ENCODE measurements at regions not wholly inside any gene's neighbourhood (a gene's known extent, or its start where the extent isn't known, plus 50 kb on each side); places are given as distances from the start of the nearest gene placed in this dataset.

- Histone ChIP-seq H3K27ac (no peak overlapping the region), H3K4me1 (no peaks in the 10 kb centered on the region), H3K36me3 (no peaks in the 10 kb centered on the region), H3K27me3 (no peaks in the 10 kb centered on the region), H3K9me3 (no peaks in the 10 kb centered on the region), H3K4me3 (no peak overlapping the region)
- 76 to 79% methylated on average over 2 of the region's 2 CpGs for WGBS, 2 donors
- no peak for DNase-seq
- no peak for TF ChIP-seq CTCF (IDR thresholded peaks at IDR 0.05)
- no peak for TF ChIP-seq POLR2A (IDR thresholded peaks at IDR 0.05)
- intact Hi-C loops (cut with DNase I) = no loop called here
Measured at GRCh38 chr1:82861749-82862148, 1061.0 kb downstream of the ADGRL2 start.

- Histone ChIP-seq H3K36me3 (no peaks in the 10 kb centered on the region), H3K27ac (no peak overlapping the region), H3K4me1 (no peaks in the 10 kb centered on the region), H3K9me3 (no peaks in the 10 kb centered on the region), H3K4me3 (no peak overlapping the region), H3K27me3 (no peaks in the 10 kb centered on the region)
- no peak for TF ChIP-seq CTCF (IDR thresholded peaks at IDR 0.05)
- TF ChIP-seq POLR2A (IDR thresholded peaks at IDR 0.05) = no peak
- DNase-seq = no peak
- intact Hi-C loops (cut with DNase I) = no loop called here
- 45 to 52% methylated on average over 4 of the region's 4 CpGs for whole genome bisulfite sequencing, 2 donors
Measured at GRCh38 chr1:82858031-82858430, 1057.3 kb downstream of the ADGRL2 start.

DNA sequence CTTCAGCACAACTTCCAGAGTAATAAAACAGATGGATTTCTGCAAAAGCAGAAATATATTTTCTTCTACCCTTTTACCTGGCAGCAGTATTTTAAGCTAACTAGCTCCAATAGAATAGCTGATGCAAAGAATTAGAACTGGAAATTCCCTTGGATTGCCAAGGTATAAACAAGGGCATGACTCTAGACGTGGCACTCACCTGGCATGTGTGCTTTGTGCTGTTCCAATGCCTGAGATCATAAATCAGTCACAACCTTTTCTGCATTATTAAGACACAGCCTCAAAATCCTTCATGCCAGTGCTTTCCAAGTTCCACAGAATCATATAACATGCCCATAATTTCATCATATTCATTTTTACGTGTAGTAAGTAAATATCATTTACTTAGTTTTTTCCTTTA lies 1048.7 kb downstream of the ADGRL2 start:
- Histone ChIP-seq H3K9me3 (no peaks in the 10 kb centered on the region), H3K27ac (no peak overlapping the region), H3K4me3 (no peak overlapping the region), H3K27me3 (no peaks in the 10 kb centered on the region), H3K4me1 (no peaks in the 10 kb centered on the region), H3K36me3 (no peaks in the 10 kb centered on the region)
- DNase-seq = no peak
- TF ChIP-seq CTCF (IDR thresholded peaks at IDR 0.05) = no peak
- TF ChIP-seq POLR2A (IDR thresholded peaks at IDR 0.05) = no peak
- 31 to 32% methylated on average over 2 of the region's 2 CpGs for WGBS, 2 donors
- intact Hi-C loops (cut with DNase I) = no loop called here

DNA sequence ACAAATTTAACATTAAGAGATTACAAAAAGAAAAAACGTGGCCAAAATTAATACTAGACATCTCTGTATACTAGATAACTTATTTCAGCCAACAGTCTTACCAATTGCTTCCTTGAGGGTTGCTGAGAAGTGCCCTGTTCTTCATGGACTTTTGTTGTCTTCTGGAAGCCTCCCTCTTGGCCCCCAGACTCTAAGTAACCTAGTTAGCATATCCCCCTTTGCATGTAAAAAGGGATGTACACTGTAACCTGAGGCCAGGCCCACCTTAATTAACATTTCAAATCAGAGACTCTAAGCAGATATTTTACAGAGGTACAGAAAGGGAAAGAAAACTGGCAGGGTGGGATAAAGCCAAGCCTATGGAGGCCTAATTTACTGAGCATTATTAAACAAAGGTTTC lies 1047.3 kb downstream of the ADGRL2 start:
- TF ChIP-seq CTCF (IDR thresholded peaks at IDR 0.05) (no peak), POLR2A (IDR thresholded peaks at IDR 0.05) (no peak)
- Histone ChIP-seq H3K27me3 (no peaks in the 10 kb centered on the region), H3K4me3 (no peak overlapping the region), H3K9me3 (no peaks in the 10 kb centered on the region), H3K36me3 (no peaks in the 10 kb centered on the region), H3K27ac (no peak overlapping the region), H3K4me1 (no peaks in the 10 kb centered on the region)
- no peak for DNase-seq
- WGBS, 2 donors = 42 to 74% methylated on average over 1 of the region's 1 CpG
- intact Hi-C loops (cut with DNase I) = no loop called here

DNA sequence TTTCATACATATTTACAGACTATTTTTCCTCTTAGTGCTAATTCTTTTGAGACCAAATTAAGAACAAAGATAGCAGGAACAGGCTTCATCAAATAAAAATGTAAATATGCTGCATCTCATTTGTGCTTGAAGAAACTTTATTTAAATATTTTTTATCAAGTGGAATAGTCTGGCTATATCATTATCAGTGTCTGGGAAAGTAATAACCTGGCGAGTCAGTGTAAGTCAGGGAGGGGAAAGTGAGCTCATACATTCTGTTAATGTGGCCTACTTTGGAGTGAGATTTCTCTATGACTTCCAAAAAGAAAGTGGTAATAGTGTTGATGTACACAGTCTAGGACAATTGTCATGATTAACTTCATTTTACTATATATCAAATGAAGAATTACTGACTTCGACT lies 1045.1 kb downstream of the ADGRL2 start:
- TF ChIP-seq CTCF (IDR thresholded peaks at IDR 0.05) (no peak), POLR2A (IDR thresholded peaks at IDR 0.05) (no peak)
- Histone ChIP-seq H3K4me3 (no peak overlapping the region), H3K9me3 (no peaks in the 10 kb centered on the region), H3K27me3 (no peaks in the 10 kb centered on the region), H3K36me3 (no peaks in the 10 kb centered on the region), H3K27ac (no peak overlapping the region), H3K4me1 (no peaks in the 10 kb centered on the region)
- no peak for DNase-seq
- intact Hi-C loops (cut with DNase I) = no loop called here
- 86 to 88% methylated on average over 2 of the region's 2 CpGs for WGBS, 2 donors
